ENCODE measurements at regions not wholly inside any gene's neighbourhood (a gene's known extent, or its start where the extent isn't known, plus 50 kb on each side); places are given as distances from the start of the nearest gene placed in this dataset.

- no peaks in the 10 kb centered on the region for H3K4me1 ChIP-seq (ENCODE audit: control insufficient read depth in 1 of 2, insufficient read depth in 2 of 2, low read length in 2 of 2)
- ChIA-PET CTCF (no interaction called here), RAD21 (ENCODE audit: low non-redundant PET in 1 of 2, low total read pairs in 2 of 2, uncharacterized antibody in 2 of 2, unreplicated experiment in 2 of 2) (no interaction called here), POLR2A (no interaction called here)
- H3K79me2 ChIP-seq (ENCODE audit: insufficient read depth, low read length): no peaks in the 10 kb centered on the region
- intact Hi-C loops (cut with micrococcal nuclease): no loop called here
- H3K9ac ChIP-seq (ENCODE audit: low read length): no peak overlapping the region
- peaks cover 8 to 18% of the 10 kb centered on the region in 2 experiments; a peak in 2 of 4 replicates for H3K9me3 ChIP-seq (ENCODE audit: control insufficient read depth in 1 of 2, insufficient read depth in 1 of 2, low read depth in 1 of 2, low read length in 2 of 2)
- H3K27ac ChIP-seq (ENCODE audit: low read depth, low read length): no peak overlapping the region
- no peak overlapping the region for H3K4me2 ChIP-seq (ENCODE audit: low read length)
- ATAC-seq (no peak), DNase-seq (ENCODE audit: low read depth, low spot score) (no peak)
- no peaks in the 10 kb centered on the region for H3K9me2 ChIP-seq (ENCODE audit: insufficient read depth)
- H3K27me3 ChIP-seq (ENCODE audit: insufficient read depth, low read length): no peaks in the 10 kb centered on the region
- no peak overlapping the region for H3K4me3 ChIP-seq (replicated peaks in 1 of 2; ENCODE audit: low read depth in 1 of 2, low read length in 2 of 2)
- no peak overlapping the region for H2AFZ ChIP-seq (ENCODE audit: low read depth, low read length, poor library complexity, severe bottlenecking)
- no TSS peak for BruUV-seq (replicated peaks)
- no peaks in the 10 kb centered on the region for H3K36me3 ChIP-seq (ENCODE audit: control insufficient read depth in 1 of 2, insufficient read depth in 2 of 2, low read length in 2 of 2)
- TF ChIP-seq ELF1 (IDR thresholded peaks at IDR 0.05; ENCODE audit: borderline replicate concordance, low read depth): no peak
- TF ChIP-seq POLR2AphosphoS5 (IDR thresholded peaks at IDR 0.05; ENCODE audit: low read depth, low read length): no peak
- TF ChIP-seq CEBPB (IDR thresholded peaks at IDR 0.05; ENCODE audit: low read depth): no peak
- no peak for TF ChIP-seq EGR1 (IDR thresholded peaks at IDR 0.05; ENCODE audit: low read depth)
- H4K20me1 ChIP-seq (ENCODE audit: insufficient read depth): no peaks in the 10 kb centered on the region
These were observed 413.8 kb upstream of the SOX5 start for GRCh38 chr12:24363177-24363754.

- ATAC-seq (no peak), DNase-seq (ENCODE audit: low read depth, low spot score) (no peak)
- RAD21 ChIA-PET (ENCODE audit: low non-redundant PET in 1 of 2, low total read pairs in 2 of 2, uncharacterized antibody in 2 of 2, unreplicated experiment in 2 of 2): no interaction called here
- TF ChIP-seq POLR2A (IDR thresholded peaks at IDR 0.05; ENCODE audit: borderline replicate concordance, extremely low read depth, insufficient read depth, insufficient read length): no peak
- H2AFZ ChIP-seq (ENCODE audit: low read depth, low read length, poor library complexity, severe bottlenecking): no peak overlapping the region
- H3K79me2 ChIP-seq (ENCODE audit: insufficient read depth, low read length): no peaks in the 10 kb centered on the region
- CTCF ChIA-PET: no interaction called here
- POLR2A ChIA-PET: no interaction called here
- no peak overlapping the region for H3K4me2 ChIP-seq (ENCODE audit: low read length)
- no TSS peak for BruUV-seq (replicated peaks)
- no peaks in the 10 kb centered on the region for H4K20me1 ChIP-seq (ENCODE audit: insufficient read depth)
- H3K9ac ChIP-seq (ENCODE audit: low read length): no peak overlapping the region
- H3K9me3 ChIP-seq (ENCODE audit: control insufficient read depth in 1 of 2, insufficient read depth in 1 of 2, low read depth in 1 of 2, low read length in 2 of 2): peaks cover 3 to 18% of the 10 kb centered on the region in 2 experiments; a peak in 2 of 4 replicates
- H3K4me1 ChIP-seq (ENCODE audit: control insufficient read depth in 1 of 2, insufficient read depth in 2 of 2, low read length in 2 of 2): no peaks in the 10 kb centered on the region
- H3K27me3 ChIP-seq (ENCODE audit: insufficient read depth, low read length): no peaks in the 10 kb centered on the region
- no peaks in the 10 kb centered on the region for H3K36me3 ChIP-seq (ENCODE audit: control insufficient read depth in 1 of 2, insufficient read depth in 2 of 2, low read length in 2 of 2)
- no peak overlapping the region for H3K27ac ChIP-seq (ENCODE audit: low read depth, low read length)
- no peaks in the 10 kb centered on the region for H3K9me2 ChIP-seq (ENCODE audit: insufficient read depth)
- H3K4me3 ChIP-seq (replicated peaks in 1 of 2; ENCODE audit: low read depth in 1 of 2, low read length in 2 of 2): no peak overlapping the region
- intact Hi-C loops (cut with micrococcal nuclease): no loop called here
These were observed 412.6 kb upstream of the SOX5 start for GRCh38 chr12:24361877-24362580.

Data from HCT116 (cell line).